ENCODE measurements at regions not wholly inside any gene's neighbourhood (a gene's known extent, or its start where the extent isn't known, plus 50 kb on each side); places are given as distances from the start of the nearest gene placed in this dataset.

DNA sequence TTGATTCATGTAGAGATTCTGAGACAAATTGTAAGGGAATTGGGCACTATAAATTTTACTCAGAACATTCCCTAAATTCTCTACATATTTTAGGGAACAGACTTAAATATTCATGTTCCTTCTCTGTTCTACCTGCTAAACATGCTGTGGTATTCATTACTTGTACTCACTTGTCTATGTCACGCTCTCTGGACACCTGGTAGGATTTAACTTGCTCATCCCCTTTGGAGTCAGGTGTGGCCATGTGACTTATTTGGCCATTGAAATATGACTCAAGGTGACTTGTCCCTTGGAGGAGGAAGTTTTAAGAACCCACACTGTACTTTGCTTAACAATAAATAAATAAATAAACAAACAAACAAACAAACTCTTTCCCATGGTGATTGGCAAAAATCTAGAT is 2258.8 kb upstream of the WWC1 start:
- Mint-ChIP-seq H3K36me3 (no peaks in the 10 kb centered on the region), H3K4me3 (no peak overlapping the region), H3K4me1 (no peaks in the 10 kb centered on the region), H3K27ac (no peak overlapping the region), H3K27me3 (no peaks in the 10 kb centered on the region), H3K9me3 (peaks cover 3% of the 10 kb centered on the region)
- DNase-seq = no peak

DNA sequence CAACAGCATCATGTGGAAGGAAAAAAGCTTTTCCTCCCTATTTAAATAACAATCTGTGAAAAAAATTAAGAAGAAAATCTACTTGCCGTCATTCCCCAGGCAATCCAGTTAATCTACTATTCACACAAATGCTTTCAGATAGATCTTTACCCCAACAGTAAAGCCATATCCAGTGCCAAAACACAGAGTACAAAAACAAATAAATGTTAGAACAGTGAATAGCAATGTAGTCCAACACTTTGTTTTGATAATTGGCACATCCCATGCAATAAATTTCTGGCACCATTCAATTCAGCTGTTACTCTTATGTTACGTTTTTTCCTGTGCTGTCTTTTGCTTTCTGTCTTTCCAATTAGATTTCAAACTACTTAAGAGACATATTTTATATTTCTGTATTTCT is 2245.5 kb upstream of the WWC1 start:
- H3K27ac Mint-ChIP-seq = no peak overlapping the region
- peaks cover 6% of the 10 kb centered on the region for H3K9me3 Mint-ChIP-seq
- no peaks in the 10 kb centered on the region for H3K36me3 Mint-ChIP-seq
- no peaks in the 10 kb centered on the region for H3K4me1 Mint-ChIP-seq
- no peaks in the 10 kb centered on the region for H3K27me3 Mint-ChIP-seq
- no peak overlapping the region for H3K4me3 Mint-ChIP-seq
- no peak for DNase-seq

DNA sequence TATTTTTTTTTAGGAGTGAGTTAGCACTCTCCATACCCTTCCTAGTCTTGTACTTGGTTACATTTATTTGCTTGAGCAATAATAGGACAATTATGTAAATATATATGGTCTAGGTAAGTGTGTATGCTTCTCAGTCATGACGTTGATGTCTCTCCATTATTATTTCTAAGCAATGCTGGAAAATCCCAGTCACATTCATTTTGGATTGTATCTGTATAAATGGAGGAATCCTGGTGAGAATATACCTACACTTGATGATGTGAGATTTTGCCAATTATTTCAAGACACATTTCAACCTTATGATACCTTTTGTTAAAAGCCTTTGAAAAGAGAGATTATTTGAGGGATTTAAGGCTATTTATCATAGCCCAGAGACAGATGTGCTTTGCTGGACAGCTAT is 2244.5 kb upstream of the WWC1 start:
- Mint-ChIP-seq H3K27me3 (no peaks in the 10 kb centered on the region), H3K36me3 (no peaks in the 10 kb centered on the region), H3K27ac (no peak overlapping the region), H3K4me1 (no peaks in the 10 kb centered on the region), H3K9me3 (peaks cover 3% of the 10 kb centered on the region), H3K4me3 (no peak overlapping the region)
- no peak for DNase-seq

DNA sequence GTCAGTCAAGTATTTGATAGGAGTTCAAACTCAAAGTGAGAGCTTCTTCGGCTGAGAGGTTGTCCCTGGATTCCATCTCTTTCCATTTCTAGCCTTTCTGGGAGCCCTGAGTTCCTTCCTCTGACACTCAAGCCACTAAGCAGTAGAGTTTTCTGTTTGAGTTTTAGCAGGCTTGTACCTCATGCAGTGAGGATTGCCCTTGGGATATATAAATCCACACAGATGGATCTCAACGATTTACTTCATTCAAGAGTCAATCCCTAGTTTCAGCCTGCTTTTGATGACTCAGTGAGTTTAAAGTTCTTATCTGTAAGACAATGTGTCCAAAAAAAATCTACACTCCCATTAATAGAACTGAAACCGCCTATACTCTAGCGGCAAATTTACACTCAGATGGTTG is 2240.9 kb upstream of the WWC1 start:
- H3K27ac Mint-ChIP-seq = no peak overlapping the region
- H3K4me3 Mint-ChIP-seq = no peak overlapping the region
- H3K4me1 Mint-ChIP-seq = no peaks in the 10 kb centered on the region
- peaks cover 5% of the 10 kb centered on the region for H3K9me3 Mint-ChIP-seq
- H3K36me3 Mint-ChIP-seq = no peaks in the 10 kb centered on the region
- no peak for DNase-seq
- H3K27me3 Mint-ChIP-seq = no peaks in the 10 kb centered on the region

DNA sequence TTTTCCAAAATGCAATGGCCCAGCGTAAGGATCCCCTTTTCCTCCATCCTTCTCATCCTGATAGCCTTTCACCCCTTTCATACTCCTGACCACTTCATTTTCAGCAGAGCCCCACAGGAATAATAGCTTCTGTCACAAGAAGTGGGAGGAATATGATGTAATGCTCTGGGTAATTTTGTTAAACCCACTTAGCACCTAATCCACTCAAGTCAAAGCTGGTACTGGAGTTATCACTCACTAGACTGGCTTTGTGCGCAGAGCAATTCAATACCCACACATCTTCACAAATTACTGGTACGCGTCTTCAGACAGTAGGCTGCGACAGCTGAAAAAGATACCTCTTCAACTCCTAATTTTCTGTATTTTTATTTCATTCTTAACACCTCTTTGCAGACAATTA is 2232.8 kb upstream of the WWC1 start:
- H3K27ac Mint-ChIP-seq = no peak overlapping the region
- no peak for DNase-seq
- H3K9me3 Mint-ChIP-seq = peaks cover 6% of the 10 kb centered on the region
- no peaks in the 10 kb centered on the region for H3K36me3 Mint-ChIP-seq
- no peaks in the 10 kb centered on the region for H3K4me1 Mint-ChIP-seq
- no peaks in the 10 kb centered on the region for H3K27me3 Mint-ChIP-seq
- H3K4me3 Mint-ChIP-seq = no peak overlapping the region

DNA sequence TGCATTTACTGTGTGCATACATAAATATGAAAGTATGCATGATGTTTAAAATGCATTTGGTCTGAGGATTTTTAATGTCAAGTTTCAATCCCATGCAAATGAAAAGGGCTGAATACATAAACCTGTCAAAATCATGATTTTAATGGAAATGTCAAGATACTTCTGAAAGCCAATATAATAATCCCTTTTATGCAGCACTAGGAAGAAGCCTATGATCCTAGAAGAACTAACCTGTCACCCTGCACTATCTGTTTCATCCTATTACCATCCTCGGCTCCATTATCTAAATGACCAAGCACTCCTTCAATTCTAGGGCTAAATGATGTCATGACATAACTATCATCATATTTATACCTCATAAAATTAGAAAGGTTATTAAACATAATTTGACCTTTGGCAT is 2229.4 kb upstream of the WWC1 start:
- no peak overlapping the region for H3K27ac Mint-ChIP-seq
- no peak for DNase-seq
- H3K4me3 Mint-ChIP-seq = no peak overlapping the region
- no peaks in the 10 kb centered on the region for H3K36me3 Mint-ChIP-seq
- peaks cover 4% of the 10 kb centered on the region for H3K9me3 Mint-ChIP-seq
- H3K27me3 Mint-ChIP-seq = no peaks in the 10 kb centered on the region
- no peaks in the 10 kb centered on the region for H3K4me1 Mint-ChIP-seq

DNA sequence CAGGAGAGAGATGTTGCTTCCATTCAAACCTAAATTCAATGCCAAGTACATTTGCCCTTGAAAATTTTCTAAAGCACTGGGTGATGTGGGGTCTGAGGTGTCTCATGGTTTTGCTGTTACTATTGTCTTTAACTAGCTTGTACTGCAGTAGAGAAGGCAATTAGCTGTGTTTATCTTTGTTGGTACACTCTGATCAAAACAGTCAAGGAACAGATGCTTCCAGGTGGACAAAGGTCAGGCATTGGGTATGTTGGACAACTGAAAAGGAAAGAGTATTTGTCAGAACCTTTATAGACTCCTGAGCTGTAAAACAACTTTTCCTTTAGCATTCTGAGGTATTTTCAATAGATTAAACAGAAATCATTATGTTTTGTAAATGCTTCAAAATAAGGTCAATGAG is 2228.7 kb upstream of the WWC1 start:
- no peak overlapping the region for H3K27ac Mint-ChIP-seq
- H3K9me3 Mint-ChIP-seq = peaks cover 4% of the 10 kb centered on the region
- H3K36me3 Mint-ChIP-seq = no peaks in the 10 kb centered on the region
- H3K27me3 Mint-ChIP-seq = no peaks in the 10 kb centered on the region
- no peaks in the 10 kb centered on the region for H3K4me1 Mint-ChIP-seq
- H3K4me3 Mint-ChIP-seq = no peak overlapping the region
- no peak for DNase-seq

DNA sequence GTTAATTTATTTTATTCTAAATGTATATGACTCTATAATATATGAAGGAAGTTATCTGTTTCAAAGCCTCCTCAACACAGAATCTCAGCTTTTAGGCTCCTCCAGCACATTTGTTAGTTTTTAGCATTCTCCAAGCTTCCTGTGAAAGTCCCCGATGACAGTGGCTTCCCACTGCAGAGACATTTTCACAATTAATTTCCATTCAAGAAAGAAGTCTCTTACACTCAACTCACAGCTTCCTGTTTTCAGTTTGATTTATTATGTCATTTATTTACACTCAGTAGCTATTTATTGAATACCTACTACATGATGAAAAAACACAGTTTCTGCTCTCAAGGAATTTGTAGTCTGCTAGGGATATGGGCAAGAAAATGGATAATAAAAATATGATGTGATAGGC is 2228.2 kb upstream of the WWC1 start:
- Mint-ChIP-seq H3K4me3 (no peak overlapping the region), H3K27ac (no peak overlapping the region), H3K4me1 (no peaks in the 10 kb centered on the region), H3K9me3 (peaks cover 4% of the 10 kb centered on the region), H3K36me3 (no peaks in the 10 kb centered on the region), H3K27me3 (no peaks in the 10 kb centered on the region)
- no peak for DNase-seq

DNA sequence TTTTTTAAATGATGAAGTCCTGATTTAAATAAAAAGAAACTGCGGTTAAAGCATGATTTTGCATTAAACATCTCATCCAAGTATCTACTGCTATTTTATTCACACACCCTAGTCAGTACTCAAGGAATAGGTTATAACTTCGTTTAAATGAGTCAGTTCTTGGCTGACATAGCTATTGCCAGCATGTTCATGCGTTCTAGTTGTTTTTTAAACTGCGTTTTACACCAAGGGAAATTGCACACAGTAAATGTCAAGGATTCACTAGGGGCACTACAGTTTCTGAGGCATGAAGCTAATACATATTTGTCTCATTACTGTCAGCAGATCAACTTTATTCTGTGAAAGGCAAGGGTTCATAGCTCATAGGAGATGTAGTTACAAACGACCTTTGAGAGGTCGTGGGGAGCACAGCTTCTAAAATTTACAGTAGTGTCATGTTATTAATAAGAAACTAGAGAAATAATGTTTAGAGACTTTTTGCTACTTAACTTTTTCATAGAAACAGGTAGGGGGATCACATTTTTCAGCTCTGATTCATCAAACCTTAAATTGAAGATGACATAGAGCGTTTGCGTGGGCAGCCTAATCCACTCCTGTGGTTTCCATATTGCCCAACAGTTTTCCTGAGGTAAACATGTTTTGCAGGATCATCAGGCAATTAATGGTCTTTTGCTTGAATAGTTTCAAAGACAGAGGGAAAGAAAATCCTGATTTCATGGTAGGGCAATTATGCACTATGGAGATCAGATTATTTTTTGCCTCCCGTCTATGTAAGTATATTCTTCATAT is 2222.7 kb upstream of the WWC1 start:
- DNase-seq = no peak
- H3K4me1 Mint-ChIP-seq = no peaks in the 10 kb centered on the region
- H3K4me3 Mint-ChIP-seq = no peak overlapping the region
- peaks cover 4% of the 10 kb centered on the region for H3K9me3 Mint-ChIP-seq
- no peaks in the 10 kb centered on the region for H3K27me3 Mint-ChIP-seq
- no peak overlapping the region for H3K27ac Mint-ChIP-seq
- H3K36me3 Mint-ChIP-seq = no peaks in the 10 kb centered on the region

DNA sequence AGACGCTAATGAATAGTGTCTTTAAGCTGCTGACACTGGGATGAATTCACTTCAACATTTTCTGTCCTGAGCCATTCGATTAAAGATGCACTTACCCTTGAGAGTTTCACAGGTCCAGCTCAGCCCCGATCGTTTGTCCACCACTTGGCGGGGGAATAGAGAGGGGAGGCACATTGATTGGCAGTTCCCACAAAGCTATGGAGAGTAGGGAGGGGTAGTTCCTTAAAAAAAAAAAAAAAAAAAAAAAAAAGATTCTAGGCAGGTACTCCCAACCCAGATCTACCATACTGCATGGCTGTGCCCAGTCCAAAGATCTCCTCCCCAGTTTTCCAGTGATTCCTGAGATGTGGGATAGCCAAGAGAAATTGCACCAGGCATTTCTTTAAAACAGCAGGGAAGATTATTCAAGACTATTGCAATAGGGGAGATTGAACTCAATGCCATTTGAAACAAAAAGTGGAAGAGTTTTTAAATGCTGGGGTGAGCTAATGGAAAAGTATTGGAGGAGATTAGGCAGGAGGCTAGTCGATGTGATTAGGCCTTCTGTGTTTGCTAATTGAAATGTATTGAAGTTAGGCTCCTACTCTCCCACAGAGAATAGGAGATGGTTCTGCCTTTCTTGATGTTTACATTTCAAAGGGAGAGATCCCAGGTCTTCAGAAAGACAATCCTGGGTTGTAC is 2217.4 kb upstream of the WWC1 start:
- no peak overlapping the region for H3K27ac Mint-ChIP-seq
- H3K9me3 Mint-ChIP-seq = peaks cover 3% of the 10 kb centered on the region
- H3K36me3 Mint-ChIP-seq = no peaks in the 10 kb centered on the region
- H3K4me1 Mint-ChIP-seq = no peaks in the 10 kb centered on the region
- H3K27me3 Mint-ChIP-seq = no peaks in the 10 kb centered on the region
- no peak overlapping the region for H3K4me3 Mint-ChIP-seq
- no peak for DNase-seq

DNA sequence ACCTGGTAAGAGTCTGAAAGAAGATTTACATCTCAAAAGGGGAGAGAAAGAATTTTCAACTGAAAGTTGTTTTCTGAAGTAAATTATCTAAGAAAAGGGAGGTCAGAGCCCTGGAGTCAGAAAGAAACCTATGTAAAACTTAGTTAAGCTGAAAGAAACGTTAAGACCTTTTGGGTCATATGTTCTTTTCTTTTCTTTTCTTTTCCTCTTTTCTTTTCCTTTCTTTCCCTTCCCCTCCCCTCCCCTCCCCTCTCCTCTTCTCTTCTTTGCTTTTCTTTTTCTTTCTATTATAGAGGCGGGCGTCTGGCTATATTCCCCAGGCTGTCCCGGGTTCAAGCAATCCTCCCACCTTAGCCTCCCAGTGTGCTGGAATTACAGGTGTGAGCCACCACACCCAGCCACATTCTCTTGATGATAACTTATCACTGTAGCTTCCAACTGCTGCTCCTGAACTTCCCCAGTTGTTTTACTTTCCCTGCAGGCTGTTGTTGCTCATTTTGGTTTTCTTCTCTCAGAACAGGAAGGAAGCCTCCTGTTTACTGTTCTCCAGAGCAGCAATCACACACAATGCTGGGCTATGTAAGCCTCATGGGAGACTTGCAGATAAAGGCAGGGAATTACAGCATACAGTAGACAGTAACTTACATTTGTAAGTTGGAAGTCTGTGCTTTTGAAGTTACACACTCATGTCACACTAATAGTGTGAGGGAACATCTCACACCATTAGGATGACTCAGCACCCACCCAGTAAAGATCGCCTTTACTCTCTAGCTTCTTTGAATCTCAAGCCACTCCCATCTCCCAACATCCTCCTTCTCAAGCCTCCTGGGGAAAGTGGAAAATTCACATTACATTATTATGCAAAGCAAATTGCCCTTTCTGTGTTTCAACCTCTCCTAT is 2216.6 kb upstream of the WWC1 start:
- no peaks in the 10 kb centered on the region for H3K27me3 Mint-ChIP-seq
- H3K27ac Mint-ChIP-seq = no peak overlapping the region
- H3K4me3 Mint-ChIP-seq = no peak overlapping the region

DNA sequence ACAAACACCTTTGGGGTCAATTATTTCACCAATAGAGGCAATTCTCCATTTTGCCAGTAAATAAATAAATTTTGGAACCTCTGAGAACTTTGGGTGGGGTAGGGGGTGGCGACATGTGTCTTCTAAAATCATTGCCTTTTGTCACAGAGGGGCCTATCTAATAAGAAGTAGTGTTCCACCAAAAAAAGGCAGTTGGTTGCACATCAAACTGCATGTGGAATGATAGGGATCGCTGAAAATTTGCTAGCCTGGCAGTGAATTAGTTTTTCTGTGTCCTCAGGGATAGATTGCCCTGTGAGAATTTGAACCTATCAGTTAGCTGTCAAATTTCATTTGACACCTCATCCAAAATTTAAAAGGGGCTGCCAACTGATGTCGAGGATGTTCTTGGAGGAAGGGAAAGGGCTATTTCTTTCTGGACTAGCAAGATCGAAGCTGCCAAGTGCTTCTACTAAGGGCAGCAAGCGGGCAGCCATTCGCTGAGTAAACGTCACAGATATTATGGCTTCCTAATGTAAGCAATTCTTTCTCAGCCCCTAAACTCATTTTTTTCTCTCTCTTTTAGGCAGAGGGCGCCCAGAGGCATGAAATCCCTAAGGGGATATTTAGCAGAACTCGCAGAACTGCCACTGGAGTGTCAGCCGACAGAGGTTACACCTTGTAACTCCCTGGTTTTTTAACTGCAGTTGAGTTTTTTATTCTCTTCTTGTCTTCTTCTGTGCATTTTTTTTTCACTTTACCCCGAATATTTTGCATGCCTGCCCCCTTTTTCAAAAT is 2208.1 kb upstream of the WWC1 start:
- Mint-ChIP-seq H3K36me3 (no peaks in the 10 kb centered on the region), H3K9me3 (peaks cover 2% of the 10 kb centered on the region), H3K4me1 (no peaks in the 10 kb centered on the region), H3K27me3 (no peaks in the 10 kb centered on the region), H3K4me3 (no peak overlapping the region), H3K27ac (no peak overlapping the region)
- no peak for DNase-seq

More for the DNA sequence above, 2216.6 kb upstream of the WWC1 start:
- Mint-ChIP-seq H3K4me1 (no peaks in the 10 kb centered on the region), H3K9me3 (peaks cover 3% of the 10 kb centered on the region), H3K36me3 (no peaks in the 10 kb centered on the region)
- no peak for DNase-seq

DNA sequence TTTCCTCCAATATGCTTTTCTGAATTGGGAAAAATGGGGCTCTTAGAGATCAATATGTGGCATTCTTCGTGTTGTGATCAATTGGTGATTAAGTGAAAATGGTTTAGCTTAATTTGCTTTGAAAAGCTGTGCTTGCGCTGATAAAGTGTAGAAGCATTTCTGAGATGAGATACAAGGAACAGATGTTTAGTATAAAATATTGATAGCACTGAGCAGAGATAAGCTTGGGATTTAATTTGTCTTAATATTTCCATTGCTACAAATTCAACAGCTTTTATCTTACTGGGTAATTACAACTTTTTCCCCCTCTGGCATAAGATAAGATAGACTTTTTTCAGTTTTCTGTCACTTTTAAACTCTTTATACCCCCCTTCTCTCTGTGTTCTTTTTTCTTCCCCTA is 2204.9 kb upstream of the WWC1 start:
- Mint-ChIP-seq H3K4me1 (no peaks in the 10 kb centered on the region), H3K27me3 (no peaks in the 10 kb centered on the region), H3K27ac (no peak overlapping the region), H3K4me3 (no peak overlapping the region), H3K36me3 (no peaks in the 10 kb centered on the region), H3K9me3 (peaks cover 4% of the 10 kb centered on the region)
- DNase-seq = no peak

DNA sequence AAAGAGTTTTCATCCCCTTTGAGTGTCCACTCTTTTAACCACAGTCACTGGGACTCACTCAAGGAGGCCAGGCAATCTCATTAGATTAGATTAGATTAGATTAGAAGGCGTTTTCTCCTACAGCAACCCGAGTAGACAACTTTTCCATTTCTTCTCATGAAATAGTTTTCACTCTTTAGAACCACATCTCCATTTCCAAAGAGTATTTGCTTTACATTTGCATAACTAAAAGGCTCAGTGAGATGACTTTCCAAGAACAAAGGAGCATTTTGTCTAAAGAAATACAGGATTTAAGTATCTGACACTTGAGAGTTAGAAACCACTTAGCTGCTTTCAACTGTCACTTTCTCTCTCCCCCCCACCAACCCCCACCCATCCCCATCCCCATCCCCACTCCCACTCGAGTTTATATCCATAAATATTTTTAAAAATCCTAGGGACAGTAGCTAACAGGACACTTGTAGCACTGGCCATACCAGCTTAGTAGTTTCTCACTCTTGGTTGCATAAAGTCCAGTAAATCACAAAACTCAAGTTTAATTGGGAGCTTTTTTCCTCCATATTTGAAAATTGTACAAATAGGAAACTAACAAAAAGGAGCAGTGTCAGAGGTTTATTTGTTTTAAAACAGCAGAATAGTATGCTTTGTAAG is 2202.9 kb upstream of the WWC1 start:
- Mint-ChIP-seq H3K27me3 (no peaks in the 10 kb centered on the region), H3K27ac (no peak overlapping the region), H3K9me3 (peaks cover 4% of the 10 kb centered on the region), H3K36me3 (no peaks in the 10 kb centered on the region), H3K4me3 (no peak overlapping the region), H3K4me1 (no peaks in the 10 kb centered on the region)
- no peak for DNase-seq

Data from activated naive CD8-positive, alpha-beta T cell treated with anti-CD3 and anti-CD28 coated beads for 36 hours (primary cell).